WI38 (cell line): ENCODE measurements at regions not wholly inside any gene's neighbourhood (a gene's known extent, or its start where the extent isn't known, plus 50 kb on each side); places are given as distances from the start of the nearest gene placed in this dataset.
A peak's percentile ranks its signal among the peaks of the same experiment; 100 is the strongest.

Experiments used
- H3K4me3 ChIP-seq: 2 replicates; pipeline ENCODE4 v1.5.1; 2011; ENCODE audit warnings: low read depth, mild to moderate bottlenecking, control low read depth, low read length
- CTCF ChIP-seq: IDR thresholded peaks from 2 replicates; pipeline ENCODE4 v1.5.1; 2012; ENCODE audit warnings: low read depth, mild to moderate bottlenecking, control low read depth, low read length

GRCh38 chr3:135503760-135504686 lies 461.5 kb upstream of the PPP2R3A start:
- H3K4me3 ChIP-seq = peak overlapping the region; percentile 31; the same call in 1 of the 2 replicates
- TF ChIP-seq CTCF = peak; percentile 85

GRCh38 chr3:135513106-135514059 lies 452.1 kb upstream of the PPP2R3A start:
- no peak overlapping the region for H3K4me3 ChIP-seq
- no peak for TF ChIP-seq CTCF

DNA sequence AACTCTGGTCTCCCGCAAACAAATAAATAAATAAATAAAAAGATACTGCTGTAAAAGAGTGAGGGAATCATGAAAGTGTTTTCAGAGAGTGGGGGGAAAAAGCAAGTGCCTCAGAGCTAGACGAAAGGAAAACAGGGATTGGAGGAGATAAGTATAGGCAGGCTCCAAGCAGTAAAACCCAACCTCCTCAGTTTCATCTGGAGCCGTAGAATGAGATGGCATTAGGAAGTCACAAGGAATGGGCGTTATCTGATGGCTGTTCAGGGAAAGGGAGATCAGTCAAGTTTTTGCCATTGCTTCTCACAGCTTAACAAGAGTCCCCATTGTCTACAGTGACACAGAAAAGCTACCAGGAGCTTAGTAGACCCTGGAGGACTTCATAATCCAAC lies 451.5 kb upstream of the PPP2R3A start:
- no peak overlapping the region for H3K4me3 ChIP-seq
- no peak for TF ChIP-seq CTCF

DNA sequence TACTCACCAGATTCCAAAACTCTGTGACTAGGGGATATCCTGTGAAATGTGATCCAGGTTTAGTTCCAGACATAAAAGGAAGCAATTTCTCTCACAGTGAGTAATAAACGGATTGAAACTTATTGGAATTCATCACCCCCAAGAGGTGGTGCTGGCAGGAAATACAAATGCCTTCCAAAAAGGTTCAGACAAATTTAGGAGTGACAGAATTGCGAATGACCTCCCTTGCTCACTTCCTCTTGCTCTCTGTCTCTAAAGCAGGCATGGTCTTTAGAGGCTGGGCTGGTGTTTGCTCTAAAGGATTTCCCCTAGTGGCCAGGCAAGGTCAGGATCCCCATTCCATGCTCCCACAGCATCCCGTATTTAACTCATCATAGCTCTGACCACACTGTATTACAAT lies 449.4 kb upstream of the PPP2R3A start:
- no peak overlapping the region for H3K4me3 ChIP-seq
- peak; percentile 35; the same call in 1 of the 2 replicates for TF ChIP-seq CTCF

- no peak for TF ChIP-seq CTCF
- H3K4me3 ChIP-seq = no peak overlapping the region
Measured at GRCh38 chr3:135528413-135529015, 437.0 kb upstream of the PPP2R3A start.

GRCh38 chr3:135532021-135532420 lies 433.5 kb upstream of the PPP2R3A start:
- no peak for TF ChIP-seq CTCF
- no peak overlapping the region for H3K4me3 ChIP-seq
